ENCODE measurements at regions not wholly inside any gene's neighbourhood (a gene's known extent, or its start where the extent isn't known, plus 50 kb on each side); places are given as distances from the start of the nearest gene placed in this dataset.
"Not testable (repeated sequence)": the region's sequence is repeated elsewhere in the genome, so short reads cannot be mapped to it uniquely, and the experiment has no call there.

DNA sequence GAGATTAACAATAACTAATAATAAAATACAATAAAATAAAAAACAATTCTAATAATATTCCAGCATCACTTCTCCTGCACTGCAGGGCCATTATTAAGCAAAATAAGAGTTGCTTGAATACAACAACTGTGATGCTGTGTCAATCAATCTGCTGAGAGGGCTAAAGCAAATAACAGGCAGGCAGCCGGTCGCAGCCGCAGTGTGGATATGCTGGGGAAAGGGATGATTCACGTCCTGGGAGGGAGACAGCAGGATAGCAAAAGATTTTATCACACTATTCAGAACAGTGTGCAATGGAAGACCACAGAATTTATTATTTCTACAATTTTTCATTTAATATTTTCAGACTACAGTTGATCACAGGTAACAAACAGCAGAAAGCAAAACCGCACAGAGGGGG, 76.5 kb upstream of the SMARCAD1 start:
- DNase-seq (ENCODE audit: low spot score) (no peak), ATAC-seq (ENCODE audit: low read depth) (peak; percentile 78)
- H3K27me3 ChIP-seq (ENCODE audit: insufficient read depth, poor library complexity, severe bottlenecking): no peaks in the 10 kb centered on the region
- no peak overlapping the region for H3K4me3 ChIP-seq (ENCODE audit: severe bottlenecking)
- no peak overlapping the region for H3K27ac ChIP-seq (ENCODE audit: poor library complexity, severe bottlenecking)
- no peaks in the 10 kb centered on the region for H3K9me3 ChIP-seq (ENCODE audit: severe bottlenecking)
- TF ChIP-seq CTCF (IDR thresholded peaks at IDR 0.05; ENCODE audit: poor library complexity, severe bottlenecking): no peak
- no peaks in the 10 kb centered on the region for H3K4me1 ChIP-seq (ENCODE audit: insufficient read depth, poor library complexity, severe bottlenecking)
- H3K36me3 ChIP-seq (ENCODE audit: low read depth): no peaks in the 10 kb centered on the region

DNA sequence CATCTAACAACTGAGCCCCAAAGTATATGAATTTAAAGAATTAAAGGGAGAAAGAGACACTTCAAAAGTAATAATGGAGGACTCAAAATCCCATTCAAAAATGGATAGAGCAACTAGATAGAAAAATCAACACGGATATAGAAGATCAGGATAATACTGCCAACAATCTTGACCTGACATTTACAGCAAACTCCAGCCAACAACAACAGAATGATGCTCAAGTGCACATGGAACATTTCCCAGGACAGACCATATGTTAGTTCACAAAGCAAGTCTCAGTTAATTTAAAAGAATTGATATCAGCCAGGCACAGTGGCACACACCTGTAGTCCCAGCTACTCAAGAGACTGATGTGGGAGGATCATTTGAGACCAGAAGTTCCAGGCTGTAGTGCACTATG, 72.0 kb upstream of the SMARCAD1 start:
- ATAC-seq (ENCODE audit: low read depth): no peak
- Histone ChIP-seq H3K4me3 (ENCODE audit: severe bottlenecking) (no peak overlapping the region), H3K27ac (ENCODE audit: poor library complexity, severe bottlenecking) (no peak overlapping the region), H3K4me1 (ENCODE audit: insufficient read depth, poor library complexity, severe bottlenecking) (no peaks in the 10 kb centered on the region), H3K27me3 (ENCODE audit: insufficient read depth, poor library complexity, severe bottlenecking) (no peaks in the 10 kb centered on the region), H3K36me3 (ENCODE audit: low read depth) (no peaks in the 10 kb centered on the region), H3K9me3 (ENCODE audit: severe bottlenecking) (no peaks in the 10 kb centered on the region)
- TF ChIP-seq CTCF (IDR thresholded peaks at IDR 0.05; ENCODE audit: poor library complexity, severe bottlenecking): no peak
- DNase-seq (ENCODE audit: low spot score): no peak

DNA sequence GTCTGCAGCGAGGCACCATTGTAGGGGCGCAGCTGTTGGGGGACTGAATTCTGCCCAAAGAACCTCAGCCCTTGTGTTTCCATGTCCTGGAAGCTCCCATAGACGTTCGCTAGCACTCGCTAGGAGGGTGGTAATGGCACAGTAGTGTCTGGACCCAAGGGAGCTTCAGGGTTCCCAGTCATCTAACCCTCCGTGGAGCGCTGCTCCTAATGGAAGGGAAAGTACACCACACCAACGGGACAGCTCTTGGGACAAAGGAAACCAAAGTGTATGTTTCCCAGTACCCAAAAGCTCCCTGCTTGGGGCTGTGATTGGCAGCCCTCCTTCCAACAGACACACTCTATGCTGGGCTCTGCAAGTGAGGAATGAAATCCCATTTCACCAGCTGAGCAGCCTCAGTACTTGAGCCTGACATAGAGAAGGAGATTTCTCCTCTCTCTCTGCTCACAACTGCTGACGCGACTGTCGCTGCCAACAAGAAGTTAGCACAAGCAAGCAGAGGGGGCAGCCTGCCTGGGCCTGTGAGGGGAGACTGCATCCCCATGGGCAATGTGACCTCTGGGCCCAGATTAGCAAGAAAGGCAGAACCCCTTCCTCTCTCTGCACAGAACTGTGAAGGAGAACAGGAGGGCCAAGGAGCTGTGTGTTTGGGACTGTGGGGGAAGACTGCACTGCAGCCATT, 67.6 kb upstream of the SMARCAD1 start:
- TF ChIP-seq CTCF (IDR thresholded peaks at IDR 0.05; ENCODE audit: poor library complexity, severe bottlenecking): no peak
- ATAC-seq (ENCODE audit: low read depth): no peak; the same call in 2 of the 3 replicates
- Histone ChIP-seq H3K4me3 (ENCODE audit: severe bottlenecking) (no peak overlapping the region), H3K27ac (ENCODE audit: poor library complexity, severe bottlenecking) (no peak overlapping the region), H3K4me1 (ENCODE audit: insufficient read depth, poor library complexity, severe bottlenecking) (no peaks in the 10 kb centered on the region), H3K27me3 (ENCODE audit: insufficient read depth, poor library complexity, severe bottlenecking) (no peaks in the 10 kb centered on the region), H3K9me3 (ENCODE audit: severe bottlenecking) (no peaks in the 10 kb centered on the region), H3K36me3 (ENCODE audit: low read depth) (no peaks in the 10 kb centered on the region)
- no peak for DNase-seq (ENCODE audit: low spot score)

GRCh38 chr4:94141001-94141400, 66.7 kb upstream of the SMARCAD1 start:
- Histone ChIP-seq H3K4me3 (ENCODE audit: severe bottlenecking) (no peak overlapping the region), H3K27me3 (ENCODE audit: insufficient read depth, poor library complexity, severe bottlenecking) (no peaks in the 10 kb centered on the region), H3K27ac (ENCODE audit: poor library complexity, severe bottlenecking) (no peak overlapping the region), H3K36me3 (ENCODE audit: low read depth) (no peaks in the 10 kb centered on the region), H3K4me1 (ENCODE audit: insufficient read depth, poor library complexity, severe bottlenecking) (no peaks in the 10 kb centered on the region), H3K9me3 (ENCODE audit: severe bottlenecking) (no peaks in the 10 kb centered on the region)
- ATAC-seq (ENCODE audit: low read depth) (no peak), DNase-seq (ENCODE audit: low spot score) (no peak)
- TF ChIP-seq CTCF (IDR thresholded peaks at IDR 0.05; ENCODE audit: poor library complexity, severe bottlenecking): no peak

DNA sequence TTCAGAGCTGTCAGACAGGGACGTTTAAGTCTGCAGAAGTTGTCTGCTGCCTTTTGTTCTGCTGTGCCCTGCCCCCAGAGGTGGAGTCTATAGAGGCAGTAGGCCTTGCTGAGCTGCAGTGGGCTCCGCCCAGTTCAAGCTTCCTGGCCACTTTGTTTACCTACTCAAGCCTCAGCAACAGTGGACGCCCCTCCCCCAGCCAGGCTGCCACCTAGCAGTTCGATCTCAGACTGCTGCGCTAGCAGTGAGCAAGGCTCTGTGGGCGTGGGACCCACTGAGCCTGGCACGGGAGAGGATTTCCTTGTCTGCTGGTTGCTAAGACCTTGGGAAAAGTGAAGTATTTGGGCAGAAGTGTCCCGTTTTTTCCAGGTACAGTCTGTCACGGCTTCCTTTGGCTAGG, 59.6 kb upstream of the SMARCAD1 start:
- H3K27ac ChIP-seq (ENCODE audit: poor library complexity, severe bottlenecking); H3K4me1 ChIP-seq (ENCODE audit: insufficient read depth, poor library complexity, severe bottlenecking); DNase-seq (ENCODE audit: low spot score); H3K4me3 ChIP-seq (ENCODE audit: severe bottlenecking); H3K36me3 ChIP-seq (ENCODE audit: low read depth); H3K9me3 ChIP-seq (ENCODE audit: severe bottlenecking); H3K27me3 ChIP-seq (ENCODE audit: insufficient read depth, poor library complexity, severe bottlenecking); ATAC-seq (ENCODE audit: low read depth): not testable (repeated sequence)

Data from RWPE2 (cell line).